ENCODE measurements at regions not wholly inside any gene's neighbourhood (a gene's known extent, or its start where the extent isn't known, plus 50 kb on each side); places are given as distances from the start of the nearest gene placed in this dataset.

GRCh38 chr6:56699066-56699654 lies 56.5 kb upstream of the DST start:
- TF ChIP-seq EP300 (IDR thresholded peaks at IDR 0.05) (no peak), CTCF (IDR thresholded peaks at IDR 0.05) (peak; percentile 56; the same call in 2 of the 3 replicates), NPAS2 (CRISPR knock-in tag; IDR thresholded peaks at IDR 0.05; ENCODE audit: borderline replicate concordance) (no peak)
